Activated T-cell treated with anti-CD3 and anti-CD28 coated beads for 24 hours (primary cell): ENCODE measurements at regions not wholly inside any gene's neighbourhood (a gene's known extent, or its start where the extent isn't known, plus 50 kb on each side); places are given as distances from the start of the nearest gene placed in this dataset.

Source experiments
- DNase-seq: peaks from one replicate; pipeline ENCODE4 v3.0.0-alpha.2; 2020; ENCODE audit warnings: low read depth

DNA sequence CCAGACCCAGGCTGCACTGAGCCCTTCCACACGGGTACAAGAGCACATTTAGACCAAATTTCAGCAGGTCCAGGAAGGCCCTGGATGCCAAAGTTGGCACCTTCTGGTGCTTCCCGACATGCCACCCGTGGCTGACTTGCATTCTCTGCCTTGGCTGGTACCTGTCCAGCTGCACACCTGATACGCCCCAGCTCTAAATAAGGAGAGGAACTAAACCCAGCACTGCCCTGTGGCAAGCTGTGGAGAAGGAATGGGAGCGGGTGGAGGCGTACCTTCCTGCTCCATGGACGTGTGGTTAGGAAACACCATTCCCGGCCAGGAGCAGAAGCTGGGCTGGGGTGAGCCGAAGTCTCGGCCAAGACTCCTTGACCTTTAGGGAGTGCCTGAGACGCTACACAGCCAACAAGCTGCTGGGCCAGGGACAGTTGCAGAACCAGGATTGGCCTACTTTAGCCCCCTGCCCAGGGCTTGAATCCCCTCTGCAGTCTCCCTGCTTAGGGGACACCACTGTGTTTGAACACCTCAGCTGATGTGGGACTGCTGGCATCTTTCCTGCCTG lies 86.5 kb upstream of the TAF1B start:
- DNase-seq = no peak

DNA sequence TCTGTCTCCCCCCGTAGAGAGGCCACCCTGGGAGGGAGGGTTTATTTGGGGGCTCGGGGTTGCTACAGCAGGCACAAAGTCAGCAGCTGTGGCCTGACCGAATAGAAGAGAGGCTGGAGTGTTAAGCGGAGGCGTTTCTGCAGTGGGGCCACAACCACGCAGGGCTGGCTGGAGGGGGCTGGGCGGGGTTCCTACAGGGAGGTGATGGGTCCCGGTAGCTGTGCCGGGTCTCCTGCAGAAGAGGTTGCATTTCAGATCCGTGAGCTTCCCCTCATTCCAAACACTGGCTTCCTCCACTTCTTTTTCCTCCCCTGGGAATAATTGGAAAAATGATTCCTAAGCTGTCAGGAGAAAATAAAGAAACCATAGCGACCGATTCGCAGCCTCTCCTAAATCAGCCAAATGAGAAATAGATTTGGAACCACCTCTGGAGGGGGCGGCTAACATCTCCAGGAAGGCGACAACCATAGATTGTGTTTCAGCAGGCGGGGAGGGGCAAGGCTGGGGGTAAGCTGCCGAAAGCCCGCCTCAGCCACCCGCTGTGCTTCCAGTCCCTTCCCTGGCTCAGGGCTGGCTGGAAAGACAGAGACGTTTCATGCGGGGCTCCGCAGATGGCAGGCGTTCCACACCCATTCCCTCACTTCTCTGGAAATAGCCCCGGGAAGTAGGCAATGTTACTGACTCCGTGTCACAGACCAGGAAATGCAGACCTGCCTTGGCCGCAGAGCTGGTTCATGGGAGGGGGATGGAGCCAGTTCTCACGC lies 85.6 kb upstream of the TAF1B start:
- no peak for DNase-seq

DNA sequence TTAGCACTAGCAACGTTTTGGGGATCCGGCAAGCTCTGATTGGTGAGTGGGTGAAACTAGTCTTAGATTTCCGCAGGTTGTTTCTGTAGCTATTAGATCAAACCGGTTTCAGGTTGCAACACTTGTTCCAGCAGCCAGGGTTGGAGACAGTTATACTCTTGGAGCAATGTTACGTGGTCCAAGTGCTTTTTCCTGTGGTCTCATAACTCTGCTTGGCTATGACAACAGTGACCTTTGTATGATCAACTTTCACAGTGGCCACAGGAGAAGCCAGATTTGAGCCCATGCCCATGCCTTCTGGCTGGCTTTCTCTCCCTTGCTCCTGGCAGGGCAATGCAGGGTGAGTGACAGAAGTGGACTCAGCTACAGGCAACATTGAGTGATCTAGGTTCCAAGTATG lies 84.5 kb upstream of the TAF1B start:
- DNase-seq = no peak

DNA sequence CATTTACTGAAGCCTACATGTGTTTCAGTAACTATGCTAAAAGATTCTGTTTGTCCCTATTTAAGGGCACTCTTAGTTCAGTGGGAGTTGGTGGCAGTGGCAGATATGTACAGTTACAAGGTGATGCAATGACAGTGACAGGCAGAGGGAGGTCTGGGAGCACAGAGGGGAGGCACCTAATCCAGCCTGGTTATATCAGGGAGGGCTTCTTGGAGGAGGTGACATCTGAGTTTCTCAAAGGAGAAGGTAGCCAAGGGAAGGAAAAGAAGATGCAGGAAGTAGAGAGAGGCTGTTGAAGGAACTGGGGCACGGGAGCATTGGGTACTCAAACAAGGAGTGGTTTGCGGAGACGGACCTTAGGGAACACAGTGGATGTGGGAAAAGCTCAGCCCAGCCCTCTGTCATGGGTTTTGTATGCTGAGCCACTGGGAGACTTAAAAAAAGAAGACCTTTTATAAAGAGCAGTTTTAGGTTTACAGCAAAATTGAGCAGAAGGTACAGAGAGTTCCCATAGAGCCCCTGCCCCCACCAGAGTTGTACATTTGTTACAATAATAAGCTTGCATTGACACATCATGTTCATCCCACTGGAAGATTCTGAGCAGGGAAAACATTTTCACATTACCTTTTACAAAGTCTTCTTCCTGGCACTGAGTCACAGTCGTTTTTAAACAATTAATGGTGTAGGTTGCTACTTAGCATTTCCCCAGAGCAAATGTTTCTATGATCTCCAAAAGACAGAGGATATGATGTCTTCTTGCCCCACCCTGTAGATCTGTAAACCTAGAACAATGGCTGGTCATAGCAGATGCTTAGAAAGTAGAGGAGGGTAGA lies 83.0 kb upstream of the TAF1B start:
- DNase-seq = no peak

DNA sequence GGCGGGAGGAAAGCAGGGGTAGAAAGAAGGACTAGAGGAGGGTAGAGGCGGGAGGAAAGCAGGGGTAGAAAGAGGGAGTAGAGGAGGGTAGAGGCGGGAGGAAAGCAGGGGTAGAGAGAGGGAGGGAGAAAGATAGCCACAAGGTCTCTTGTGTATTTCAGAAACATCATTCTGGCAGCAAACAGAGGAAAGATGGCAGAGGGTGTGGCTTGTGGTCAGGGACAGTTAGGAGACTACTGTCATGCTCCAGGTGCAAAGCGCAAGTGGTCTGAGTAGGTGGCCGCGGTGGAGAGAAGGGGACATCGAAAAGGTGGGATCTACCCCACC lies 82.4 kb upstream of the TAF1B start:
- DNase-seq = no peak

DNA sequence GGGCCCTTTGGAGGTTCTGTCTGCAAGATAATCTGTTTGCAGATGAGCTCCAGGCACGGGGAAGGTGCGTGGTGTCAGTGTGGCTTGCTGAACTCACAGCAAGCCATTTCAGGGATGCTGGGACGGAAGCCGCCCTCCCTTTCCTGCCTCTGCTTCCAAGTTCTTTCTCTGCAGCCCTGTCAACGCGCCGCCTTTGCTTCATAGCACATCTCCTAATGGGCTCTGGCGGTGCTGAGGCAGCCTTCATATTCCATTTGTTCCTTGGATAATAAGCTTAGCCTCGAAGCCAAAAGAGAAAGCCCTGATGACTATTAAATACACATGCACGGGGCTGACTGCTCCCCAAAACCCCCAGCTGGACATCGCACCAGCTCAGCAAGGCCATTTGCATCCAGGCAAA lies 81.7 kb upstream of the TAF1B start:
- DNase-seq = no peak

DNA sequence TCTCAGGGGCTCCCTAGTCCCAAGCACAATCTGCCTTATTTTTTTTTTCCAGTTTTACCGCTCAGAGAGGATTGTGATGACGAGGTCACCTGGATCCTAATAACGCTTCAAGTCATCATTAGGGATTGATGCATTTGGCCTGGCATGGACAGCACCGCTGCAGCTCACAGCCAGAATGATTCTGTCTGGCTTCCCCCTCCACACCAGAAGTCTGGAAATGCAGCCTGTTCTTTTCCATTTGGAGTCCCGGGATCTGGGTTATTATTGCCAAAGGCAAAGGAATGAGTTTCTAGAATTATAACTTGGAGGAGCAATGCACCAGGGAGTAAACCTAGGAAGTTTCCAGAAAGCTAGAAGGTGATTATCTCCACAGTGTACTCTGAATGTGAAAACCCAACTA lies 81.1 kb upstream of the TAF1B start:
- no peak for DNase-seq

DNA sequence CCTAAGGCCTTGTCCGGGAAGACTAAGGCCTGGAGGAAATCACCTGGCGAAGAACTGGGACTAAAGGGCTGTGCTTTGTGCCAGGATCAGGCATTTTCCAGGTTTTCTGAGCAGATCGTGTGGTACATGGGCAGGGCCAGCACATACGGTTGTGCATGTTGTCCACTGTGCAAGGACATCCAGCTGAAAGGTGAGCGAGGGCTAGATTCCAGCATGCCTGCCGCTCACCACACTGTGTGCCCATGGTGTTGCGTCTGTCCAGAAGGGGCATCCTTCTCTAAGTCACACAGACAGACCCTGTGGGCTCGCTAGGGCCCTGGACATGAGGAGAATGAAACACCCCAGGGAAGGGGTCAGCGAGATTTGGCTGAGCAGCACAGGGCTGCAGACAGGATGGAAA lies 80.3 kb upstream of the TAF1B start:
- no peak for DNase-seq

DNA sequence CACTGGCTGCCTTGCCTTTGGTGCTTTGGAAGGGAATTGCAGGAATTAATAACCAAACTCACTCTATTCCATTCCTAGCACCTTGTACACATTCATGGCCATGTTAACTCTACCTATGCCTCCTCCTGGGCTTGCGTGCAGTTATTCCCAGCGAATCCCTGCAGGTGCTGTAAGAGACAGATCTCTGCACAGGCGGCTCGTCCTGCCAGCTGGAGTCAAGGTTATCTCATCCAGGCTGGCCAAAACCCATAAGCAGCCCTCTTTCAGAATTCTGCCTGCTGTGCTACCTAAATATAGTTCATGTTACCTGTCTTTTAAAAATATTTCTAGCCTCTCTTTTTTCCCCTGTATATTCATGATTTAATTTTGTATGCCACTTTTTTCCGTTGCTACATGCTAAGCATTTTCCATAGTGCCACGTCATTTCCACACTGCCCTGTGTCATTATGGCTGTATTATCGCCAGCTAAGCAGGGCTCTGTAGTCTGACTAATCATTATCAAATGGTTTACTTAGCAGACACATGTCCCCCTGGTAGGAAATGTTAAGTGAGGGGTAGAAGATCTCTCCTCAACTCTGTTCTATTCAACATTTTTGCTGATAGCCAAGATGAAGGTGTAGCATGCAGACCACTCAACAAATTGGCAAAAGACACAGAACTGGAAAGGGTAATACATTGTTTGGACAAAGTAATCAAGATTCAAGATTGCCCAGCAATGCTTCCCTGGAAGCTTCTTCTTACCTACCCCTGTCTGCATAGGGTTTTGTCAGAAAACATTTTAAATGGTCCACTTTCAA lies 79.7 kb upstream of the TAF1B start:
- no peak for DNase-seq

DNA sequence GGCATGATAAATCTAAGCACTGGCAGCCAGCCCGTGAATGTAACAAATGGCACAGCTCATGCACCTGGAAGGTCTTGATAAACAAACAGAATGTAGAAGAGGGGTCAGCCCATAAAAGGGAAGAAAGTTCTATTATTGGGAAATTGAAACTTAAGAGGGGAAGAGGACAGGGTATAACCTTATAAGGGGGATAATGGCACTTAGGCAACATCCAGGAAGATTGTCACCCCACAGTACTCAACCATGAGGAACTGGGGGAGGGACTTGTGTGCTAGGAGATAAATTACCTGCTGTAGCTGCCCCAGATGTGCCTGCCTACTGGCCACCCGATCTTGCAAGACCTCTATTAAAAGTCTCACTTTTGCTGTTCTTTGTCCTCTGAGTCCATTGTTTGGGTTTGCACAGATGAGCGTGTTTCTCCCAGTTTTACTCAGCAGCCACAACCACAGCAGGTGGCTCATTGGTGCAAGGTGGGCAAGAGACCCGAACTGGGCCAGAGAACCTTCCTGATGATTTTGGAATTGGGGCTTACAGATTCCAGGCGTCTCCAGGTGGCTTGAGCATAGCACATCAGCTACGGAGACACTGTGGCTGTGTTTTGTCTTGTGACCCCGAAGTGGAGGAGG lies 79.0 kb upstream of the TAF1B start:
- DNase-seq = no peak

DNA sequence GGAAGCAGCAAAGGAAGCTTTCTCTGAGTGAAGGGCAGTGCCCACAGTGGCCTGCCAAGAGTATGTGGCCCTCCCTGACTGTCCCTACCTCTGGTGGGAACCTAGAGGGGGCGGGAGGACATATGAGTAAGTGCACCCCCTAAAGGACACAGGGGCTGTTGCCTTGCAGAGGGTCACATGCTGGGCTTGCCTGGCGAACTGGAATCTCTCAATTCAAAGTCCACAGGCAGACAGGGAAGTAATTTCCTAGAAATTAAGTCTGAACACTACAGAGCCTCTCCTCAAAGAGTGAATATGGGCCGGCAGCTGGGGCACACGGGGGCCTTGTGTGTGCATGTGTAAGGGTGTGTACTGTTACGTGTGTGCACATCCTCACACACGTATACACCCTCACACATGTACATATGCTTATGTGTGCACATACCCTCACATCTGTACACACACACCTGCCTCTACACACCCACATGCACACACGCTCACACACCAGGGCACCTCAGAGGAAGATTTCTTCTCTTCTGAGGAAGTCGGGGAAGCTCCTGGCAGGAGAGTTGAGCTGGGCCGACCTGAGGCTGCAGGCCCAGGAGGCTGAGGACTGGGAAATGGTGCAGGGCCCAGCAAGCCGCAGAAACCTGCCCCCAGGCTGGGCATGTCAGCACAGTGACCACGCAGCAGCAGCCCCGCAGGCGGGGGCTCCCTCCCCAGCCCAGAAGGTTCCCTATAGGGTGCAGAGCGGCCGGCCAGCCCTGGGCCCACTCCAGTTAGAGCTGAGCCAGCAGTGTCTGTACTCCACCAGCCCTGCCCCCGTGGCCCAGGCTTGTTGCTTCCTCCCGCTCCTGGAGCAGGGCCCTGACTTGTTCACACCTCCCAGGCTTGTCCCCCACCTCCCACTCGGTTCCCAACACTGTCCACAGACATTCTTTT lies 77.4 kb upstream of the TAF1B start:
- no peak for DNase-seq

DNA sequence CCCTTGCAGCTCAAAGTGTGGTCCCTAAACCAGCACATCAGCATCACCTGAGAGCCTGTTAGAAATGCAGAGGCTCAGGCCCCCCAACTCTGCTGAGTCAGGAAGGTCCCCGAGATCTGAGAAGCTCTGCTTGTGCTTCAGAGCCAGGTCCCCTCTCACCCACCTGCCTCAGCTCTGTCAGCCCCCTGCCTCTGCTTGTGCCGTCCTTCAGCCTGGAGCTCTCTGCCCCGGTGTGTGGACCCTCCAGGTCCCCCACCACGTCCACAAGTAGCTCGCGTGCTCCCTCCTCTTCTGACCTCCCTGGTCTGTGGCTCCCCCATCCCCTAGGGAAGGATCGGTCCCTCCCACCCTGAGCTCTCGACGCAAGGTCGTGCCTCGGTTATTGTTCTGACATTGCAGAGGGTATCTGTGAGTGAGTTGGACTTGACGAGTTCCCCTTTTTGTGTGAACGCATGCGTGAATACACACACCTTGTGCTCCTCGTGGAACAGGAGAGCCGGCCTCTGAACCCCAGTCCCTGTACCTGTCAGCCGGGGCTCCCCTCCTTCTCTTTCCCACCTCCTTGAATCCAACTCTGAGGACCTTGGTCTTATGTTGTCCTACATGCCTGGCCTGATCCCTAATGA lies 75.5 kb upstream of the TAF1B start:
- DNase-seq = no peak

DNA sequence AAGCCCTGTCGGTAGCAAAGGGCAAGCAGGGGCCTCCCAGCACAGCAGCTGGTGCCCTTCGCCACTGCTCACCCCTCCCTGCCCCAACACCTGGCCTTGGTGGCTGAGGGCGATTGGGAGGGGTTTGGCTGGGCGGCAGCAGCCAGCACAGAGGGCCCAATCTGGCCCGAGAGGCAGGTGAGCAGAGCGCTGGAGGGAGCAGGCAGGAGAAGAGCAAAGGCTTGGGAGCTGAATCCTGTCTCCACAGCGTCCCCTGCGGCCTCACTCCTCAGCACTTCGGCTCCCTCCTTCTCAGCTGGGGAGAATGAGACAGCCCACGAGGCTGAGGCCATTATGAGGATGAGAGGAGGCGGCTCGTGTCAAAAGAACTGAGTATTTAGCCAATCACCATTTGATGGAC lies 74.9 kb upstream of the TAF1B start:
- no peak for DNase-seq

DNA sequence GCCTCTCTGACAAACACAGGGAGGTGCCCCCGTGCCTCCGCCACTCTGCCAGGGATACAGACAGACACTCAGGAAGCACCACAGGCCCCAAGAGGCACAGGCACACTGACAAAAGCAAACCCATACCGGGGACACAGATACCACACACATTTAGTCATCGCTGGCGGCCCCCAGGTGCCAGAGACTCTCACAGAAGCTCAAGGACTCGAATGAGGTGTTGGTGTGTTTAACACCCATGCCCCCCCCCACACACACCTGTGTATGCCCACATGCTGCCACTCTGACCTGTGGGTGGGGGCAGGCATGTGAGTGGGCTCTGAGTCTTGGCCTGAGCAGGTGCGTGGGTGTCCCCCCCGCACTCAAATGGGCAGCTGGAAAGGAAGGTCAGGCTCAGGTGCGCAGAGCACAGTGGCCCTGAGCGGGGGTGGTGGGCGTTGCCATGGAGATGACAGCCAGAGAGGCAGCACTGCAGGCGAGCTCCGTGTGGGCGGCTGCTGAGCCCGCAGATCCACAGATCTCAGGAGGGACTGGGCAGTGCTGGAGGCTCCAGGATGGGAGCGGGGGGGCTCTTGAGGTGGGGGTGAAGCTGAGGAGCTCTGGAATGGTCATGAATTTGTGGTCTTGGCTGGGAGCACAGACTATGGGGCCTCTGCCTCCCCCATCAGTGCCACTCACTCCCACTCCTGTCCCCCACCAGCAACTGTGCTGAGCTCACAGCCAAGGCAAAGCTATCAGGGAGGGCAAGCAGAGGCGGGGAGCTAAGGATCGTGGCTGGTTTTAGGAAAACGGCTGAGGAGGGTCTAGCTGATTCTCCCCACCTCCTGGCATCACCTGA lies 73.9 kb upstream of the TAF1B start:
- DNase-seq = no peak

DNA sequence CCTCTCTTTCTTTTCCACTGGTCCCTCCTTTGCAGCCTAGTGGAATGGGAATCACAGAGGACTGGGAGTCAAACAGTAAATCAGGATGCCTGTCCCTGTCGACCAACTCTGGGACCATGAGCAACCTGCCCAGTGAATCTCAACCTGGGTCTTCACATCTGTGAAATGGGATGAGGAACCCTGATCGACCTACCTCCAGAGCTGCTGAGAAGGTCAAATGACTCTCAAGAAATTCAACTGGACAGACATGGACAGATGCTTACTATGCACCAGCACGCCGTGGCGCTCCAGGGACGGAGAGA lies 73.3 kb upstream of the TAF1B start:
- no peak for DNase-seq

GRCh38 chr2:9770308-9771100 lies 72.8 kb upstream of the TAF1B start:
- no peak for DNase-seq

DNA sequence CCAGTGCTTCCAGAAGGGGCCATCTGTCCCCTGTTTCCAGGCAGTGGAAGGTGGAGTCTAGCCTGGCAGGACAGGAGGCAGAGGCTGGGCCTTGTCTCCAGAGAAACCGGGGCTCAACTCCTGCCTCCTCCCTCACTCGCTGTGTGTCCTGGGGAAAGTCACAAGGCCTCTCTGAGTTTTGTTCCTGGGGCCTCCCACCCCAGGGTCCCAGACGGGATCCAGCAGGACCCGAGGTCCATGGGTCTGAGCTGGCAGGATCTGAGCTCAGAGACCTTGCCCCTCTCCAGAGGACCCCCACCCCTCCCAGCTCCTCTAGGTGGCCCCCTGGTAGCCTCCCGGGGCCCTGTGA lies 72.2 kb upstream of the TAF1B start:
- DNase-seq = no peak

GRCh38 chr2:9771481-9772017 lies 71.7 kb upstream of the TAF1B start:
- no peak for DNase-seq
